ENCODE measurements at regions not wholly inside any gene's neighbourhood (a gene's known extent, or its start where the extent isn't known, plus 50 kb on each side); places are given as distances from the start of the nearest gene placed in this dataset.

DNA sequence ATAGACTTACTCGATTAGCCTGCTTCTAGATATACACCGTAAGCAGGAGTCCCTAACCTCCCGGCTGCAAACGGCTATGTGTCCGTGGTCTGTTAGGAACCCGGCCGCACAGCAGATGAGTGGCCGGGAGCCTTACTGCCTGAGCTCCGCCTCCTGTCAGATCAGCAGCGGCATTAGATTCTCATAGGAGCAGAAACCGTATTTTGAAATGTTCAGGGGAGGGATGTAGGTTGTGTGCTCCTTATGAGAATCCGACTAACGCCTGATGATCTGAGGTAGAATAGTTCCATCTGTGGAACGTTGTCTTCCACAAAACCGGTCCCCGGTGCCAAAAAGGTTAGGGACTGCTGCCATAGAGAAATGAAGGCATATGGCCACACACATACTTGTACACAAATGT is 1491.9 kb downstream of the SLITRK5 start:
- no peaks in the 10 kb centered on the region for H3K4me1 ChIP-seq (ENCODE audit: control insufficient read depth, low read length)
- H3F3A ChIP-seq (ENCODE audit: control insufficient read depth, insufficient read depth) = no peaks in the 10 kb centered on the region
- H3K79me2 ChIP-seq (ENCODE audit: control insufficient read depth, low read length) = no peaks in the 10 kb centered on the region
- H3K36me3 ChIP-seq (ENCODE audit: control insufficient read depth, low read length) = no peaks in the 10 kb centered on the region
- H3K27me3 ChIP-seq (ENCODE audit: control insufficient read depth, low read length) = no peaks in the 10 kb centered on the region
- no peaks in the 10 kb centered on the region for H4K20me1 ChIP-seq (ENCODE audit: control insufficient read depth, insufficient read depth, low read depth, low read length)
- no peaks in the 10 kb centered on the region for H3K9me2 ChIP-seq (replicated peaks; ENCODE audit: control insufficient read depth, low read length)
- TF ChIP-seq, protein P1, sequence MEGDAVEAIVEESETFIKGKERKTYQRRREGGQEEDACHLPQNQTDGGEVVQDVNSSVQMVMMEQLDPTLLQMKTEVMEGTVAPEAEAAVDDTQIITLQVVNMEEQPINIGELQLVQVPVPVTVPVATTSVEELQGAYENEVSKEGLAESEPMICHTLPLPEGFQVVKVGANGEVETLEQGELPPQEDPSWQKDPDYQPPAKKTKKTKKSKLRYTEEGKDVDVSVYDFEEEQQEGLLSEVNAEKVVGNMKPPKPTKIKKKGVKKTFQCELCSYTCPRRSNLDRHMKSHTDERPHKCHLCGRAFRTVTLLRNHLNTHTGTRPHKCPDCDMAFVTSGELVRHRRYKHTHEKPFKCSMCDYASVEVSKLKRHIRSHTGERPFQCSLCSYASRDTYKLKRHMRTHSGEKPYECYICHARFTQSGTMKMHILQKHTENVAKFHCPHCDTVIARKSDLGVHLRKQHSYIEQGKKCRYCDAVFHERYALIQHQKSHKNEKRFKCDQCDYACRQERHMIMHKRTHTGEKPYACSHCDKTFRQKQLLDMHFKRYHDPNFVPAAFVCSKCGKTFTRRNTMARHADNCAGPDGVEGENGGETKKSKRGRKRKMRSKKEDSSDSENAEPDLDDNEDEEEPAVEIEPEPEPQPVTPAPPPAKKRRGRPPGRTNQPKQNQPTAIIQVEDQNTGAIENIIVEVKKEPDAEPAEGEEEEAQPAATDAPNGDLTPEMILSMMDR (IDR thresholded peaks at IDR 0.05; ENCODE audit: low read depth, low read length, poor library complexity, severe bottlenecking) = no peak
- TF ChIP-seq EZH2phosphoT487 (IDR thresholded peaks at IDR 0.05; ENCODE audit: borderline replicate concordance, low read length) = no peak
- H3K4me2 ChIP-seq (ENCODE audit: low read length) = no peak overlapping the region
- H3K27ac ChIP-seq (ENCODE audit: low read depth, low read length) = no peak overlapping the region
- no peak overlapping the region for H3K4me3 ChIP-seq (ENCODE audit: low read length)
- H3K9me3 ChIP-seq (ENCODE audit: control insufficient read depth, insufficient read depth, low read length) = no peaks in the 10 kb centered on the region; the same call in 1 of the 2 replicates

DNA sequence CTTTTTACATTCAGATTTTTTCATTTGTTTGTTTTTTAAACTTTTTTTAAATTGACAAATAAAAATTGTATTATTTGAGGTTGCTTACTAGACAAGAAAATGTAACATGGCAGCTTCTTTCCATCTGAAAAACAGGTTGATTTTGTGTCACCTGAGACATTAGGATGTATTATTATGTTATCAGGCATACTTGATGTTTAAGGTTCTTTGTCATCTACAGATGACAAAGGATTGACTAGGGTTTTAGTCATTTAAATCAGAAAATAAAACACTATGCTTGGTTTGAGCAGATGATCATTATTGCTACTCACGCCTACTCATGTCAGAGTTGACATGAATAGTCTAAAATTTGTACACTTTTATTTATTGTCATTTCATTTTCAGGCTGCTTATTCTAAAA is 1494.5 kb downstream of the SLITRK5 start:
- no peaks in the 10 kb centered on the region for H3F3A ChIP-seq (ENCODE audit: control insufficient read depth, insufficient read depth)
- H3K9me2 ChIP-seq (replicated peaks; ENCODE audit: control insufficient read depth, low read length) = no peaks in the 10 kb centered on the region
- TF ChIP-seq EZH2phosphoT487 (IDR thresholded peaks at IDR 0.05; ENCODE audit: borderline replicate concordance, low read length) = no peak
- TF ChIP-seq, protein P1 (IDR thresholded peaks at IDR 0.05; ENCODE audit: low read depth, low read length, poor library complexity, severe bottlenecking) = no peak
- no peak overlapping the region for H3K4me3 ChIP-seq (ENCODE audit: low read length)
- H4K20me1 ChIP-seq (ENCODE audit: control insufficient read depth, insufficient read depth, low read depth, low read length) = no peaks in the 10 kb centered on the region
- H3K27me3 ChIP-seq (ENCODE audit: control insufficient read depth, low read length) = no peaks in the 10 kb centered on the region
- no peaks in the 10 kb centered on the region; the same call in 1 of the 2 replicates for H3K9me3 ChIP-seq (ENCODE audit: control insufficient read depth, insufficient read depth, low read length)
- no peak overlapping the region for H3K4me2 ChIP-seq (ENCODE audit: low read length)
- no peaks in the 10 kb centered on the region for H3K36me3 ChIP-seq (ENCODE audit: control insufficient read depth, low read length)
- no peak overlapping the region for H3K27ac ChIP-seq (ENCODE audit: low read depth, low read length)
- no peaks in the 10 kb centered on the region for H3K4me1 ChIP-seq (ENCODE audit: control insufficient read depth, low read length)
- H3K79me2 ChIP-seq (ENCODE audit: control insufficient read depth, low read length) = no peaks in the 10 kb centered on the region

DNA sequence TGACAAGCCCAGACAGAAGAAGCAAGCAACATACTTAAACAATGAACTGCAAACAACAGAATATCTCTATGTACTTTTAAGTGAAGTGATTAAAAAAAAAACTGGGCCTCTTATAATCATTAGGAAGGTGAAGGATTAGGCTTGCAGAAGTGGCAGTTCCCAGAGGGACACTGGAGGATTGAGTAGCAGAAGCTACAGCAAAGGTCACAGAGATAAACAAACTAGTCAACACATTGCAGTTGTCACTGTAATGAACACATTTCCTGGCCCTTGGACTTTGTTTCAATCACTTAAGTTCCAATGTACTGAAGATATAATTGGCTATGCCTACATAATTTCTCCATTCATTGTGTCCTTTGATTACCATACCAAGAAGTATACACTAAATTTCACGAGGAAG is 1498.8 kb downstream of the SLITRK5 start:
- Histone ChIP-seq H3K9me3 (ENCODE audit: control insufficient read depth, insufficient read depth, low read length) (no peaks in the 10 kb centered on the region), H3K36me3 (ENCODE audit: control insufficient read depth, low read length) (no peaks in the 10 kb centered on the region), H3K9me2 (replicated peaks; ENCODE audit: control insufficient read depth, low read length) (no peaks in the 10 kb centered on the region), H4K20me1 (ENCODE audit: control insufficient read depth, insufficient read depth, low read depth, low read length) (no peaks in the 10 kb centered on the region), H3K27ac (ENCODE audit: low read depth, low read length) (no peak overlapping the region), H3K79me2 (ENCODE audit: control insufficient read depth, low read length) (no peaks in the 10 kb centered on the region), H3K4me2 (ENCODE audit: low read length) (no peak overlapping the region), H3K4me3 (ENCODE audit: low read length) (no peak overlapping the region), H3F3A (ENCODE audit: control insufficient read depth, insufficient read depth) (no peaks in the 10 kb centered on the region), H3K27me3 (ENCODE audit: control insufficient read depth, low read length) (no peaks in the 10 kb centered on the region), H3K4me1 (ENCODE audit: control insufficient read depth, low read length) (no peaks in the 10 kb centered on the region)
- TF ChIP-seq EZH2phosphoT487 (IDR thresholded peaks at IDR 0.05; ENCODE audit: borderline replicate concordance, low read length) = no peak
- TF ChIP-seq, protein P1 (IDR thresholded peaks at IDR 0.05; ENCODE audit: low read depth, low read length, poor library complexity, severe bottlenecking) = no peak
